HT1080 (cell line): ENCODE measurements at regions not wholly inside any gene's neighbourhood (a gene's known extent, or its start where the extent isn't known, plus 50 kb on each side); places are given as distances from the start of the nearest gene placed in this dataset.
"Not testable (repeated sequence)": the region's sequence is repeated elsewhere in the genome, so short reads cannot be mapped to it uniquely, and the experiment has no call there.

Experiments used
- DNase-seq: peaks from one replicate; pipeline ENCODE4 v3.0.0-alpha.2; 2015; ENCODE audit warnings: low read depth

- DNase-seq: peak; percentile 55
Observed at GRCh38 chr11:101296896-101297295, 167.3 kb upstream of the PGR start.

DNA sequence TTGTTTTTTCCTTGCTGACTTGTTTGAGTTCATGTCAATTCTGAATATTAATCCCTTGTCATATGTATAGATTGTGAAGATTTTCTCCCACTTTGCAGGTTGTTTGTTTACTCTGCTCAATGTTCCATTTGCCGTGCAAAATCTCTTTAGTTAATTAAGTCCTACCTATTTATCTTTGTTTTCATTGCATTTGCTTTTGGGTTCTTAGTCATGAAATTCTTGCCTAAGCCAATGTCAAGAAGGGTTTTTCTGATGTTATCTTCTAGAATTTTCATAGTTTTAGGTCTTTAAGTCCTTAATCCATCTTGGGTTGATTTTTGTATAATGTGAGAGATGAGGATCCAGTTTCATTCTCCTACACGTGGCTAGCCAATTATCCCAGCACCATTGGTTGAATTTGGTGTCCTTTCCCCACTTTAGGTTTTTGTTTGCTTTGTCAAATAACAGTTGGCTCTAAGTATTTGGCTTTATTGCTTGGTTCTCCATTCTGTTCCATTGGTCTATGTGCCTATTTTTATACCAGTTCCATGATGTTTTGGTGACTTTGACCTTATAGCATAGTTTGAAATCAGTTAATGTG is 163.1 kb upstream of the PGR start:
- no peak for DNase-seq

DNA sequence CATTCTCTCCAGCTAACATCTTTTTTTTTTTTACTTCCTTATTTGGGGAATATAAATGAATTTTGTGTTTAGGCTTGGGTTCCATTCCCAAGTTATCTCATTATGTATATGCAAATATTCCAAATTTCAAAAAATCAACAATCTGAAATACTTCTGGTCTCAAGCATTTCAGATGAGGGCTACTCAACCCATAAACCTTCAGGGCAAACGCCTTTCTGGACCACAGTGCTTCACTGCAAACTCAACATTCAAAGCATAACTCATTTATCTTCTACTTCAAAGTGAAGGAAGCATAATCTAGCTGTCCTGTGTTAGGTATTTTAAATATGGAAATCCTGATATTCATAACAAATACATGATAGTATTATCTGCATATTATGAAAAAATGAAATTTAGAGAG is 161.7 kb upstream of the PGR start:
- no peak for DNase-seq

DNA sequence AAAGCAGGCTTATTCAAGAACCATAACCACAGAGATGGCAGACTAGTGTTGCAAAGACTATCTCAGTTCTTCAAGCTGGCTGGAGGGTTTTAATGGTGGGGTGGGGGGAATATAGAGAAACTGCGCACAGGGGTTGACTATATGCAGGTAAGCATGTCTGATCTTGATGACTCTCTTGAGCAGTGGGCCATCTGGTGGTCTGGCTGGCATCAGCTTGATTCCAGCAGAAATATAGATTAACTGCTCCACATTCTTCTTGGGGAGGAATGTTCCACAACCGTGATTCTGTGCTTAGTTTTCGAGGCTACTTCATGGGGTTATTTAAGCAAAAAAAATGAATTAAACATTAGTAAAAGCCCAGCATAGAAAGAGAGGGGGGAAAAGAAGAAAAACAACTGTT is 158.8 kb upstream of the PGR start:
- DNase-seq: no peak

GRCh38 chr11:101279728-101280127 is 150.1 kb upstream of the PGR start:
- DNase-seq: no peak

- no peak for DNase-seq
Observed at GRCh38 chr11:101278286-101278685, 148.7 kb upstream of the PGR start.

- no peak for DNase-seq
Observed at GRCh38 chr11:101277036-101277435, 147.4 kb upstream of the PGR start.

- DNase-seq: no peak
Observed at GRCh38 chr11:101269990-101270660, 140.5 kb upstream of the PGR start.

- DNase-seq: no peak
Observed at GRCh38 chr11:101269390-101269789, 139.8 kb upstream of the PGR start.

DNA sequence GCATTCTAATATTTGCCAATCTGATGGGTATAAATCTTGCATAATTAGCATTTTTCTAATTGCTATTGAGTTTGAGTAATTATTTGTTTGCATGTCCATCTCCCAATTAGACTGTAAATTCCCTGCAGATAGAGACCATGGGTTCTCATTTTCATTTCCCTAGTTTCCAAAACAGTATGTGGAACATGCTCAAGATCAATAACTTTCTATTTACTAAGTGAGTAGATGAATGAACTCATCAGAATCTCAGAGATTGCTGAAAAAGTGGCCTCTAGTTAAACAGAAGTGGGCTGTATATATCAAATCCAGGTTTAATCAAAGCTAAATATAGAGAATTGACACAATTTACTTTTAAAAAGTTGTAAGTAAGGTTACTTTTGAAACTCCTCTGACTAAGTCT is 138.0 kb upstream of the PGR start:
- no peak for DNase-seq

DNA sequence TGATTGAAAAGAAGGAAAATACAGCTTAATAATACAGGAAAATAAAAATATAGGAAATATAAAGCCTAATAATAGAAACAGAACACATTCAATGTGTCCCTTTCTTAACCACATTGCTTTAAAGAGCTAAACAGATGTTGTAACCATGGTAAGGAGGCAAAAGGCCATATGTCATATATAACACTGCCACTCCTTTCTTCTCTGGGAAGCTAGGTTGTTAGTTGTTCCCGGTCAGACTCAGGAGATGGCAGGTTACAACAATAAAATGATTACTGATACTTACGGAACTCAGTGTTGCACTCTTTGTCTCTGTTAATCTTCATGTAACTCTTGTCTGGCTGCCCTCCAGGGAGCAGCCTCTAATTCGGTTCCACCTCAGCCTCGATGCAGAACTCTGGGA is 134.7 kb upstream of the PGR start:
- no peak for DNase-seq

- DNase-seq: no peak
Observed at GRCh38 chr11:101262995-101263394, 133.4 kb upstream of the PGR start.

DNA sequence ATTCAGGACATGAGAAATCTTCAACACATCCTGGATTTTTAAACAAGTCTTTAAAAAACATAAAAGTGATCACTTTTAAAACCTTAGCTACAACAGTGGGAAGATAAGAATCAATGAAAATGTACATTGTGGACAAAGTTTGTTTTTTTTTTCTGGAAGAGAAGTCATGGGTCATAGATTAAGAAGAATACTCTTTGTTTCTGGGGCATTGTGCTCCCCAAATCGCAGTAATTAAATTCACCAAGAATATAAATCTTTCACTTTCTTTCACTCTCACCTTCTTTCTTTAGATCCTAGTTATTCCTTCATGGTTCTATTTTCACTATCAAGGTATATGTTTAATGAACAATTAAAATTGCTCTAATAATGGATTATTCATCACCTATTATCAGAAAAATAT is 132.6 kb upstream of the PGR start:
- DNase-seq: no peak

GRCh38 chr11:101255036-101255435 is 125.4 kb upstream of the PGR start:
- no peak for DNase-seq

- no peak for DNase-seq
Observed at GRCh38 chr11:101254037-101254436, 124.4 kb upstream of the PGR start.

- DNase-seq: not testable (repeated sequence)
Observed at GRCh38 chr11:101245635-101246034, 116.0 kb upstream of the PGR start.

- DNase-seq: not testable (repeated sequence)
Observed at GRCh38 chr11:101245081-101245480, 115.5 kb upstream of the PGR start.

DNA sequence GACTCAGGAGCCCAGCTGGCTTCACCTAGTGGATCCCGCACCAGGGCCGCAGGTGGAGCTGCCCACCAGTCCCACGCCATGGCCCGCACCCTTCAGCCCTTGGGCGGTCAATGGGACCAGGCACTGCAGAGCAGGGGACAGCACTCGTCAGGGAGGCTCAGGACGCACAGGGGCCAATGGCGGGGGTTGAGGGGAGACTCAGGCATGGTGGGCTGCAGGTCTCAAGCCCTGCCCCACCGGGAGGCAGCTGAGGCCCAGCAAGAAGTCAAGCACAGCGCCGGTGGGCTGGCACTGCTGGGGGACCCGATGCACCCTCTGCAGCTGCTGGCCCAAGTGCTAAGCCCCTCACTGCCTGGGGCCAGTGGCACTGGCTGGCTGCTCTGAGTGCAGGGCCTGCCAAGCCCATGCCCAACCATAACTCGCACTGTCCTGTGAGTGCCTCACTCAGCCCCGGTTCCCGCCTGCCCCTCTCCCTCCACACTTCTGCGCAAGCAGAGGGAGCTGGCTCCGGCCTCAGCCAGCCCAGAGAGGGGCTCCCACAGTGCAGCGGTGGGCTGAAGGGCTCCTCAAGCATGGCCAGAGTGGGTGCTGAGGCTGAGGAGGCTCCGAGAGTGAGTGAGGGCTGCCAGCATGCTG is 111.7 kb upstream of the PGR start:
- DNase-seq: no peak

DNA sequence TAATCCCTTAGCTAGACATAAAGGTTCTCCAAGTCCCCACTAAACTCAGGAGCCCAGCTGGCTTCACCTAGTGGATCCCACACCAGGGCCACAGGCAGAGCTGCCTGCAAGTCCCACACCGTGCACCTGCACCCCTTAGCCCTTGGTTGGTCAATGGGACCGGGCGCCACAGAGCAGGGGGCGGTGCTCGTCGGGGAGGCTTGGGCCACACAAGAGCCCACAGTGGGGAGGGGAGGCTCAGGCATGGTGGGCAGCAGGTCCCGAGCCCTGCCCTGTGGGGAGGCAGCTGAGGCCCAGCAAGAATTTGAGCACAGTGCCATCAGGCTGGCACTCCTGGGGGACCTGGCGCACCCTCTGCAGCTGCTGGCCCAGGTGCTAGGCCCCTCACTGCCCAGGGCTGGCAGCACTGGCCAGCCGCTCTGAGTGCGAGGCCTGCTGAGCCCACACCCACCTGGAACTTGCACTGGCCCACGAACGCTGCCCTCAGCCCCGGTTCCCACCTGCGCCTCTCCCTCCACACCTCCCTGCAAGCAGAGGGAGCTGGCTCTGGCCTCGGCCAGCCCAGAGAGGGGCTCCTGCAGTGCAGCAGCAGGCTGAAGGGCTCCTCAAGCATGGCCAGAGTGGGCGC is 101.7 kb upstream of the PGR start:
- DNase-seq: not testable (repeated sequence)

- DNase-seq: no peak
Observed at GRCh38 chr11:101226617-101227016, 97.0 kb upstream of the PGR start.

DNA sequence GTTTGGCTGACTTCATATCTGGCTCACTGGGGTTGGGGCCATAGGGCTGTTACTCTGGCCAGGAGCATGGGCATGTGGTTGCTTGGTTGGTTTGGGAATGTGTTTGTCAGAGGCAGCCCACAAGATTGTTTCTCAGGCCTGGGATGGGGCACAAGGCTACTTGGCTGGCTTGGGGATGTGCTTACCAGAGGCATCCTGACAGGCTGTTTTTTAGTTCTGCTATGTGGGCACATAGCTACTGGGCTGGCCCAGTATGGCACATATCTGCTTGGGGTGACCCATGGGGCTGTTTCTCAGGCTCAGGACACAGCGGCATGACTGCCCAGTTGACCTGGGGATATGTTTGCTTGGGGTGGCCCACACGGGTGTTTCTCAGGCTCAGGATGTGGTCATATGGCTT is 94.6 kb upstream of the PGR start:
- no peak for DNase-seq

DNA sequence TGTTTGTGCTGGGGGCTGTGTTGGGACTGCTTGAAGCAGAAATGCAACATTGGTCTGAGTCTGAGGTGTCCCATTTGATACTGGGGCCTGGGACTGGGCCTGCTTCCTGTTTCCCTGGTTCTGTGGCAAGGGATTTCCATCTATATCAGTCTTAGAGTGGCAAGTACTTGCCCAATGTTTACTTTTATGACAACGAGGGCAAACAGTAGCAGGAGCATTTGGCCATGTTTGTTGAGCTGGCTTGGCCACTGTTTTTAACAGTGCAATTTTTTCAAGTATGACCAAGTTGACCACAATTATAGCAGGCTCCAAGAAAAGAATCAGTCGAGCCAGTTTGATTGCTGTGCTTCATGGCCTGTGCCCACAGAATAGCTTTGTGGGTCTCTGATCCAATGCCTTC is 88.5 kb upstream of the PGR start:
- not testable (repeated sequence) for DNase-seq

DNA sequence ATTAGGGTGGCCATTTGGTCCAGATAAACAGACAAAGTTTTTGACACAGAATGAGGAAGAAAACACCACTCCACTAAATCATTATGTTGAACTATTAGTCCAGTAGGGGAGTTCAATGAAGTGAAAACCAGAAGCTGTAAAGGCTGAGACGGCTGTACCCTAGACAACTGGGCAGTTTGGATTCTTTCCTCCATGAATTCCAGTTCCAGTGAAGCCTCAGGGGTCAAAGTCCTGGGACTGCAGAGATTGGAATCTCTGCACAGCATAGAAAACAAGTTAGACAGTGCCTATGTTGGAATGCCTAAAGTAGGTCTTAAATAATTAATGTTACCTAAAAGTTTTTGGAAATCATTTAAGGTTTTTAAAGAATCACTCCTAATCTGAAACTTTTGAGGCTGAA is 86.5 kb upstream of the PGR start:
- DNase-seq: not testable (repeated sequence)
